HAP-1 (cell line): ENCODE measurements at regions not wholly inside any gene's neighbourhood (a gene's known extent, or its start where the extent isn't known, plus 50 kb on each side); places are given as distances from the start of the nearest gene placed in this dataset.

ENCODE experiments used
- DNase-seq, 2 experiments: peaks; one replicate each; pipeline ENCODE4 v3.0.0-alpha.2; 2016 to 2020; ENCODE audit warnings: low spot score in 2 of 2
- H3K27me3 ChIP-seq: fragments of 250-450 bp; sonication (Bioruptor Pico); 2 replicates; pipeline ENCODE4 v1.5.1; 2020; ENCODE audit warnings: low read depth, mild to moderate bottlenecking, moderate library complexity
- H3K36me3 ChIP-seq: fragments of 250-450 bp; sonication (Bioruptor Pico); replicated peaks from 2 replicates; pipeline ENCODE4 v1.5.1; 2020; ENCODE audit warnings: mild to moderate bottlenecking
- H3K4me1 ChIP-seq: fragments of 250-450 bp; sonication (Bioruptor Pico); 2 replicates; pipeline ENCODE4 v1.5.1; 2020; ENCODE audit warnings: mild to moderate bottlenecking
- H3K4me3 ChIP-seq: fragments of 250-450 bp; sonication (Bioruptor Pico); 2 replicates; pipeline ENCODE4 v1.5.1; 2020; ENCODE audit warnings: mild to moderate bottlenecking, moderate library complexity
- H3K9me3 ChIP-seq: fragments of 250-450 bp; sonication (Bioruptor Pico); 2 replicates; pipeline ENCODE4 v1.5.1; 2020; ENCODE audit warnings: mild to moderate bottlenecking, moderate library complexity
- in situ Hi-C: fragments of 300-500 bp; cut with MboI; formaldehyde crosslinking; loops from 3 replicates; pipeline ENCODE4 v1.14.3; 2020; ENCODE audit warnings: low sequenced_read_pairs, inconsistent platforms, mixed read lengths

GRCh38 chr19:33977756-33978685 is 181.4 kb downstream of the KCTD15 start:
- Histone ChIP-seq H3K9me3 (no peaks in the 10 kb centered on the region), H3K36me3 (no peaks in the 10 kb centered on the region), H3K27me3 (peaks cover 3% of the 10 kb centered on the region; the same call in 1 of the 2 replicates), H3K4me1 (no peaks in the 10 kb centered on the region), H3K4me3 (no peak overlapping the region)
- no peak for DNase-seq
- in situ Hi-C loops, result no loop called here

- Histone ChIP-seq H3K4me1 (no peaks in the 10 kb centered on the region), H3K9me3 (no peaks in the 10 kb centered on the region), H3K36me3 (no peaks in the 10 kb centered on the region), H3K4me3 (no peak overlapping the region), H3K27me3 (peaks cover 3% of the 10 kb centered on the region; the same call in 1 of the 2 replicates)
- in situ Hi-C loops, result no loop called here
- DNase-seq, result no peak
Measured at GRCh38 chr19:33982706-33983105, 186.0 kb downstream of the KCTD15 start.

GRCh38 chr19:33988601-33989000 is 183.7 kb upstream of the LSM14A start:
- H3K9me3 ChIP-seq, result no peaks in the 10 kb centered on the region
- H3K36me3 ChIP-seq, result no peaks in the 10 kb centered on the region
- no peak overlapping the region for H3K4me3 ChIP-seq
- no peaks in the 10 kb centered on the region for H3K4me1 ChIP-seq
- no peaks in the 10 kb centered on the region; the same call in 1 of the 2 replicates for H3K27me3 ChIP-seq
- DNase-seq, result no peak
- in situ Hi-C loops, result no loop called here

- peaks cover 4% of the 10 kb centered on the region for H3K4me1 ChIP-seq
- in situ Hi-C loops, result loop anchor here (5.0 kb wide), 1 partner anchor 215 kb away; no protein-coding TSS in a partner anchor
- no peaks in the 10 kb centered on the region; the same call in 1 of the 2 replicates for H3K27me3 ChIP-seq
- no peak for DNase-seq
- H3K4me3 ChIP-seq, result no peak overlapping the region
- H3K36me3 ChIP-seq, result no peaks in the 10 kb centered on the region
- H3K9me3 ChIP-seq, result no peaks in the 10 kb centered on the region
Measured at GRCh38 chr19:33997690-33998089, 174.6 kb upstream of the LSM14A start.

GRCh38 chr19:33998302-33998701 is 174.0 kb upstream of the LSM14A start:
- in situ Hi-C loops, result loop anchor here (5.0 kb wide), 1 partner anchor 216 kb away; no protein-coding TSS in a partner anchor
- peak; percentile 18 to 36 for DNase-seq
- no peaks in the 10 kb centered on the region for H3K9me3 ChIP-seq
- no peaks in the 10 kb centered on the region; the same call in none of the 2 replicates for H3K27me3 ChIP-seq
- no peaks in the 10 kb centered on the region for H3K36me3 ChIP-seq
- H3K4me3 ChIP-seq, result no peak overlapping the region
- H3K4me1 ChIP-seq, result peaks cover 4% of the 10 kb centered on the region

GRCh38 chr19:33998739-33999345 is 173.5 kb upstream of the LSM14A start:
- in situ Hi-C loops, result loop anchor here (5.0 kb wide), 1 partner anchor 217 kb away; no protein-coding TSS in a partner anchor
- Histone ChIP-seq H3K27me3 (no peaks in the 10 kb centered on the region; the same call in none of the 2 replicates), H3K36me3 (no peaks in the 10 kb centered on the region), H3K4me3 (no peak overlapping the region), H3K4me1 (peaks cover 4% of the 10 kb centered on the region), H3K9me3 (no peaks in the 10 kb centered on the region)
- DNase-seq, result peak in 1 of 2 experiments; percentile 14

- DNase-seq, result no peak
- H3K36me3 ChIP-seq, result no peaks in the 10 kb centered on the region
- H3K9me3 ChIP-seq, result peaks cover 4% of the 10 kb centered on the region; the same call in 1 of the 2 replicates
- H3K4me3 ChIP-seq, result no peak overlapping the region
- peaks cover 6% of the 10 kb centered on the region; the same call in 1 of the 2 replicates for H3K27me3 ChIP-seq
- in situ Hi-C loops, result no loop called here
- H3K4me1 ChIP-seq, result no peaks in the 10 kb centered on the region
Measured at GRCh38 chr19:34017024-34017423, 155.3 kb upstream of the LSM14A start.

- H3K4me3 ChIP-seq, result no peak overlapping the region
- H3K36me3 ChIP-seq, result no peaks in the 10 kb centered on the region
- H3K9me3 ChIP-seq, result peaks cover 4% of the 10 kb centered on the region; the same call in 1 of the 2 replicates
- DNase-seq, result no peak
- no peaks in the 10 kb centered on the region for H3K4me1 ChIP-seq
- in situ Hi-C loops, result no loop called here
- H3K27me3 ChIP-seq, result peaks cover 6% of the 10 kb centered on the region; the same call in 1 of the 2 replicates
Measured at GRCh38 chr19:34017601-34018000, 154.7 kb upstream of the LSM14A start.

- no peaks in the 10 kb centered on the region for H3K36me3 ChIP-seq
- peaks cover 6% of the 10 kb centered on the region; the same call in 1 of the 2 replicates for H3K27me3 ChIP-seq
- in situ Hi-C loops, result no loop called here
- DNase-seq, result no peak
- H3K9me3 ChIP-seq, result peaks cover 4% of the 10 kb centered on the region; the same call in 1 of the 2 replicates
- H3K4me1 ChIP-seq, result no peaks in the 10 kb centered on the region
- no peak overlapping the region for H3K4me3 ChIP-seq
Measured at GRCh38 chr19:34018546-34018945, 153.8 kb upstream of the LSM14A start.

- Histone ChIP-seq H3K4me3 (no peak overlapping the region), H3K4me1 (no peaks in the 10 kb centered on the region), H3K36me3 (no peaks in the 10 kb centered on the region), H3K9me3 (no peaks in the 10 kb centered on the region), H3K27me3 (no peaks in the 10 kb centered on the region; the same call in 1 of the 2 replicates)
- DNase-seq, result no peak
- in situ Hi-C loops, result no loop called here
Measured at GRCh38 chr19:34023381-34023780, 148.9 kb upstream of the LSM14A start.

- Histone ChIP-seq H3K4me3 (no peak overlapping the region), H3K36me3 (no peaks in the 10 kb centered on the region), H3K4me1 (0 out of 2 replicates have a peak, but pooled peaks cover 3% of the 10 kb centered on the region), H3K27me3 (no peaks in the 10 kb centered on the region), H3K9me3 (no peaks in the 10 kb centered on the region)
- DNase-seq, result no peak
- in situ Hi-C loops, result no loop called here
Measured at GRCh38 chr19:34033880-34034279, 138.4 kb upstream of the LSM14A start.

- in situ Hi-C loops, result no loop called here
- H3K9me3 ChIP-seq, result no peaks in the 10 kb centered on the region
- no peak for DNase-seq
Measured at GRCh38 chr19:34034318-34034846, 137.9 kb upstream of the LSM14A start.

GRCh38 chr19:34041925-34042521 is 130.3 kb upstream of the LSM14A start:
- in situ Hi-C loops, result no loop called here
- peak; percentile 57 to 91 for DNase-seq
- H3K27me3 ChIP-seq, result no peaks in the 10 kb centered on the region
- H3K9me3 ChIP-seq, result no peaks in the 10 kb centered on the region
- no peaks in the 10 kb centered on the region for H3K36me3 ChIP-seq
- H3K4me1 ChIP-seq, result 0 out of 2 replicates have a peak, but pooled peaks cover 4% of the 10 kb centered on the region
- no peak overlapping the region for H3K4me3 ChIP-seq

More at GRCh38 chr19:34034318-34034846, 137.9 kb upstream of the LSM14A start:
- Histone ChIP-seq H3K36me3 (no peaks in the 10 kb centered on the region), H3K27me3 (no peaks in the 10 kb centered on the region), H3K4me1 (0 out of 2 replicates have a peak, but pooled peaks cover 3% of the 10 kb centered on the region), H3K4me3 (no peak overlapping the region)
